Lung (tissue), 11 donors: ENCODE measurements at regions not wholly inside any gene's neighbourhood (a gene's known extent, or its start where the extent isn't known, plus 50 kb on each side); places are given as distances from the start of the nearest gene placed in this dataset.

Experiments
- ATAC-seq: fragments of 200-7000 bp; cut with Tn5 transposase; one replicate; pipeline ENCODE4 v1.9.1; 2020; ENCODE audit warnings: moderate number of reproducible peaks; ENCODE audit not compliant: insufficient read depth, low FRiP score
- DNase-seq, 3 donors: peaks; one replicate each; pipeline ENCODE4 v3.0.0-alpha.2; 2013 to 2017
- H3K27ac ChIP-seq, 2 donors: one replicate each; pipeline ENCODE4 v1.5.1; 2013; ENCODE audit warnings: mild to moderate bottlenecking in 2 of 2, moderate library complexity in 2 of 2, control low read depth in 1 of 2, inconsistent platforms in 1 of 2, low read depth in 1 of 2, low read length in 1 of 2
- H3K27me3 ChIP-seq, 3 donors: one replicate each; pipeline ENCODE4 v1.5.1; 2013; ENCODE audit warnings: low read length in 2 of 3; ENCODE audit not compliant: control insufficient read depth in 3 of 3, insufficient read depth in 3 of 3
- H3K36me3 ChIP-seq, 4 donors: one replicate each; pipeline ENCODE4 v1.5.1; 2013; ENCODE audit warnings: low read length in 4 of 4, mild to moderate bottlenecking in 1 of 4, moderate library complexity in 1 of 4; ENCODE audit not compliant: control insufficient read depth in 4 of 4, insufficient read depth in 4 of 4
- H3K4me1 ChIP-seq, 5 donors: one replicate each; pipeline ENCODE4 v1.5.1; 2013; ENCODE audit warnings: low read length in 5 of 5, mild to moderate bottlenecking in 2 of 5, moderate library complexity in 1 of 5; ENCODE audit not compliant: control insufficient read depth in 5 of 5, insufficient read depth in 5 of 5
- H3K4me3 ChIP-seq: one replicate; pipeline ENCODE4 v1.5.1; 2013; ENCODE audit warnings: mild to moderate bottlenecking, control low read depth, moderate library complexity
- H3K9ac ChIP-seq, 2 donors: one replicate each; pipeline ENCODE4 v1.5.1; 2013; ENCODE audit warnings: low read length in 2 of 2, control low read depth in 1 of 2; ENCODE audit not compliant: insufficient read depth in 1 of 2
- H3K9me3 ChIP-seq, 4 donors: one replicate each; pipeline ENCODE4 v1.5.1; 2013; ENCODE audit warnings: low read length in 3 of 4, mild to moderate bottlenecking in 1 of 4, moderate library complexity in 1 of 4; ENCODE audit not compliant: control insufficient read depth in 4 of 4, insufficient read depth in 3 of 4
- WGBS, 2 donors: extraction: QIAGEN DNeasy Blood & Tissue Kit; methylation state at CpG; one replicate each; pipeline ENCODE4 v1.1.7; 2013; 5-methylcytosine and 5-hydroxymethylcytosine counted together
- TF ChIP-seq, protein P1 (sequence below): IDR thresholded peaks from 2 replicates; pipeline ENCODE4 v1.5.1; 2012; ENCODE audit warnings: mild to moderate bottlenecking; ENCODE audit errors: control extremely low read depth, extremely low read depth
- donor health status: control.
- donor health status: control.
- donor health status: Bipolar disorder and iron deficiency.
- donor health status: healthy.
- donor health status: DM: yes; HTN: yes; CAD: no.

DNA sequence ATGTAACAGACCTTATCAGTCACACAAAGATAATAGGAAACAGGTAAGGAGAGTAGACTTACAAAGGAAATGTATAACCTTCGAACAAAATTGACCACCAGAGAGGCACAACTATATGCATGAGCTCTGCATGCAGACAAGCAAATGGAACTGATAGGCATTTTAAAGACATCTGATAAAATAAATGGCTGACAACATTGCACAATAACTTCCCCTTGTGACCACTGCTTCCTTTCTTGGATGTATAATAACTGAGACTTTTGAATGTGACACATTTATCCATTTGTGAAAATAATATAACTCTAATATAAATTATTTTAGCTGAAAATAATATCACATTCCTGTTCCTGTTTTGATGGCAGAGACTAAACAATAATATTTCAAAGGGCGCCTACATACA is 654.2 kb upstream of the STEAP1 start:
- TF ChIP-seq, protein P1, sequence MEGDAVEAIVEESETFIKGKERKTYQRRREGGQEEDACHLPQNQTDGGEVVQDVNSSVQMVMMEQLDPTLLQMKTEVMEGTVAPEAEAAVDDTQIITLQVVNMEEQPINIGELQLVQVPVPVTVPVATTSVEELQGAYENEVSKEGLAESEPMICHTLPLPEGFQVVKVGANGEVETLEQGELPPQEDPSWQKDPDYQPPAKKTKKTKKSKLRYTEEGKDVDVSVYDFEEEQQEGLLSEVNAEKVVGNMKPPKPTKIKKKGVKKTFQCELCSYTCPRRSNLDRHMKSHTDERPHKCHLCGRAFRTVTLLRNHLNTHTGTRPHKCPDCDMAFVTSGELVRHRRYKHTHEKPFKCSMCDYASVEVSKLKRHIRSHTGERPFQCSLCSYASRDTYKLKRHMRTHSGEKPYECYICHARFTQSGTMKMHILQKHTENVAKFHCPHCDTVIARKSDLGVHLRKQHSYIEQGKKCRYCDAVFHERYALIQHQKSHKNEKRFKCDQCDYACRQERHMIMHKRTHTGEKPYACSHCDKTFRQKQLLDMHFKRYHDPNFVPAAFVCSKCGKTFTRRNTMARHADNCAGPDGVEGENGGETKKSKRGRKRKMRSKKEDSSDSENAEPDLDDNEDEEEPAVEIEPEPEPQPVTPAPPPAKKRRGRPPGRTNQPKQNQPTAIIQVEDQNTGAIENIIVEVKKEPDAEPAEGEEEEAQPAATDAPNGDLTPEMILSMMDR, result no peak
- H3K4me1 ChIP-seq, result no peaks in the 10 kb centered on the region
- WGBS, 2 donors, result 46 to 64% methylated on average over 2 of the region's 2 CpGs
- DNase-seq, result no peak
- H3K36me3 ChIP-seq, result no peaks in the 10 kb centered on the region
- H3K4me3 ChIP-seq, result no peak overlapping the region
- peaks cover 0 to 2% (median 0%) of the 10 kb centered on the region in 4 donors for H3K9me3 ChIP-seq
- ATAC-seq, result no peak
- no peak overlapping the region for H3K27ac ChIP-seq
- no peak overlapping the region for H3K9ac ChIP-seq
- no peaks in the 10 kb centered on the region for H3K27me3 ChIP-seq

DNA sequence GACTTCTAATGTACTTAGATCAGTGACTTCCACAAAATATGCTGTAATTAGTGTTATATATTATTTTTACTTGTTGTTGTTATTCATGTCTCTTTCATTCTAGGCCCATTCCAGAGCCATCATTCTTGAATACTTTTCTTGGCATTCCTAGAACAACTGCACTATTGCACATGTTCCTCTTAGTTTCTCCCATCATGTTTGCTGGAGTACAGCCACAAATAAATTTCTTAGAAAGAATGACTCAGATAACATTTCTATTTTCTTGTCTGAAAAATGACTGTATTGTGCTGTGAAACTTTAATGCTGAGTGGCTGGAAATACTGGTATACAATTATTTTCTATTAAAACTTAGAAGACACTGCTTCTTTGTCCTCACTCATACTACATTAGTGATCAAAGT is 651.0 kb upstream of the STEAP1 start:
- Histone ChIP-seq H3K9me3 (peaks cover 0 to 3% (median under 1%) of the 10 kb centered on the region in 4 donors), H3K27me3 (no peaks in the 10 kb centered on the region), H3K36me3 (no peaks in the 10 kb centered on the region), H3K27ac (no peak overlapping the region), H3K9ac (no peak overlapping the region), H3K4me3 (no peak overlapping the region), H3K4me1 (no peaks in the 10 kb centered on the region)
- DNase-seq (no peak), ATAC-seq (no peak)
- TF ChIP-seq, protein P1, result no peak

DNA sequence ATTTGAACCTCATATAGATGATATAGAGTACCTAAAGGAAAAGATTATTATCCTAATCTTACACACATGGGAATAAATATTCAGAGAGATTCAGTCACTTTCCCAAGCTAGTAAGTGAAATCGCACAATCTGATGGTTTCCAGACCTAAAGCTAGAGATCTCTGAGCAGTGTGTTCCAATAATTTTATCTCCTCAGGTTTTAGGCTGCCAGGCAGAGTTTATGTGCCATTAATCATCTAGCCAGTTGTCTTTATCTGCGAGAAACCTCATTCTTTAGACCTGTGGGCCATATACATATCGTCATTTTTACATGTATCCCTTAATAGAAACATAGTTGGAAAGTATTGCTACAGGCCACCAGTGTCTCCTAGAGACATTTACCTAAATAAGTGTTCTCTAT is 647.2 kb upstream of the STEAP1 start:
- Histone ChIP-seq H3K36me3 (no peaks in the 10 kb centered on the region), H3K27me3 (no peaks in the 10 kb centered on the region), H3K9me3 (peaks cover 0 to 3% (median under 1%) of the 10 kb centered on the region in 4 donors), H3K9ac (no peak overlapping the region), H3K4me1 (no peaks in the 10 kb centered on the region), H3K27ac (no peak overlapping the region), H3K4me3 (no peak overlapping the region)
- ATAC-seq (no peak), DNase-seq (no peak)
- TF ChIP-seq, protein P1, result no peak
- WGBS, 2 donors, result 84 to 87% methylated on average over 3 of the region's 3 CpGs

DNA sequence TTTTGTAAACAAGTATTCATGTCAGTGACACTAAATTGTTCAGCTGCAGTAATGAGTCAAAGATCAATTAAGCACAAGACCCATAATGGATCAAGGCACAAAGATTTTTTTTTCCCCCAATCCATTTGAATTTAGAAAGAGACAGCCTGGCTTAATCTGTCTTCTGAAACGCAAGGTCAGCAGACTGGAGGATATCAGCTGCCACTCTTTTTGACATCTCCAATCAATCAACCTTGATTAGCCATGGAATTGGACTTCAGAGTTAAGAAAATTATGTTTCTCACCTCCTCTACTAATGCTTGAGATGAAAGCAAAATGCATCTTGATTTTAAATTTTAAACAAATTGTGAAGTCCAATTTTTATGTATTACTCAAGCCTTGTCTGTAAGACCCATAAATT is 642.4 kb upstream of the STEAP1 start:
- no peak for ATAC-seq
- no peak for DNase-seq
- Histone ChIP-seq H3K36me3 (no peaks in the 10 kb centered on the region), H3K27ac (no peak overlapping the region), H3K9me3 (peaks cover 0 to 3% (median 0%) of the 10 kb centered on the region in 4 donors), H3K4me3 (no peak overlapping the region), H3K9ac (no peak overlapping the region), H3K4me1 (no peaks in the 10 kb centered on the region), H3K27me3 (no peaks in the 10 kb centered on the region)
- TF ChIP-seq, protein P1, result no peak
- WGBS, 2 donors, result 68 to 74% methylated on average over 1 of the region's 1 CpG
